Neural progenitor cell (in vitro differentiated cells): ENCODE measurements at regions not wholly inside any gene's neighbourhood (a gene's known extent, or its start where the extent isn't known, plus 50 kb on each side); places are given as distances from the start of the nearest gene placed in this dataset.
A peak's percentile ranks its signal among the peaks of the same experiment; 100 is the strongest.

Source experiments
- DNase-seq: peaks from one replicate; pipeline ENCODE4 v3.0.0-alpha.2; 2016; ENCODE audit warnings: low spot score
- H2AFZ ChIP-seq: fragments of 200-600 bp; sonication (generic); replicated peaks from 2 replicates; pipeline ENCODE4 v1.6.1; 2016; ENCODE audit warnings: antibody characterized with exemption
- H3F3A ChIP-seq: fragments of 200-600 bp; sonication (generic); 2 replicates; pipeline ENCODE4 v1.6.1; 2016; ENCODE audit warnings: antibody characterized with exemption, low read depth
- H3K27ac ChIP-seq: fragments of 200-600 bp; sonication (generic); 2 replicates; pipeline ENCODE4 v1.5.1; 2016; ENCODE audit warnings: mild to moderate bottlenecking
- H3K27me3 ChIP-seq: fragments of 200-600 bp; sonication (generic); 2 replicates; pipeline ENCODE4 v1.6.1; 2016; ENCODE audit warnings: mild to moderate bottlenecking, moderate library complexity
- H3K36me3 ChIP-seq: fragments of 200-600 bp; sonication (generic); 2 replicates; pipeline ENCODE4 v1.5.1; 2016
- H3K4me1 ChIP-seq: fragments of 200-600 bp; sonication (generic); 2 replicates; pipeline ENCODE4 v1.6.1; 2016; ENCODE audit warnings: mixed run types
- H3K4me2 ChIP-seq: fragments of 200-600 bp; sonication (generic); 2 replicates; pipeline ENCODE4 v1.6.1; 2016
- H3K4me3 ChIP-seq: fragments of 200-600 bp; sonication (generic); 2 replicates; pipeline ENCODE4 v1.5.1; 2016
- H3K79me2 ChIP-seq: fragments of 200-600 bp; sonication (generic); 2 replicates; pipeline ENCODE4 v1.6.1; 2016; ENCODE audit warnings: low read depth
- H3K9ac ChIP-seq: fragments of 200-600 bp; sonication (generic); 2 replicates; pipeline ENCODE4 v1.6.1; 2016
- H3K9me3 ChIP-seq: fragments of 200-600 bp; sonication (generic); 2 replicates; pipeline ENCODE4 v1.5.1; 2016; ENCODE audit warnings: low read depth
- H4K20me1 ChIP-seq: fragments of 200-600 bp; sonication (generic); 2 replicates; pipeline ENCODE4 v1.6.1; 2016; ENCODE audit warnings: low read depth
- H3K27ac Mint-ChIP-seq: 3 replicates; pipeline ENCODE4 v1.8.0; 2021; ENCODE audit warnings: mixed read lengths
- H3K27me3 Mint-ChIP-seq: 2 replicates; pipeline ENCODE4 v1.8.0; 2022; ENCODE audit warnings: low read depth, mild to moderate bottlenecking, inconsistent platforms, moderate library complexity, mixed read lengths; ENCODE audit not compliant: insufficient read depth
- H3K36me3 Mint-ChIP-seq: 3 replicates; pipeline ENCODE4 v1.8.0; 2021; ENCODE audit warnings: mixed read lengths
- H3K4me1 Mint-ChIP-seq: 3 replicates; pipeline ENCODE4 v1.8.0; 2021; ENCODE audit warnings: mixed read lengths
- H3K4me3 Mint-ChIP-seq: 3 replicates; pipeline ENCODE4 v1.8.0; 2021; ENCODE audit warnings: mild to moderate bottlenecking, moderate library complexity, mixed read lengths
- H3K9me3 Mint-ChIP-seq: 3 replicates; pipeline ENCODE4 v1.8.0; 2020; ENCODE audit warnings: mixed read lengths
- CTCF ChIP-seq: fragments of 200-600 bp; sonication (generic); IDR thresholded peaks from 2 replicates; pipeline ENCODE4 v1.5.1; 2017; ENCODE audit warnings: antibody characterized with exemption, mild to moderate bottlenecking
- EZH2 ChIP-seq: fragments of 200-600 bp; sonication (generic); IDR thresholded peaks from 2 replicates; pipeline ENCODE4 v1.6.1; 2017; ENCODE audit warnings: antibody characterized with exemption, mild to moderate bottlenecking, moderate library complexity
- EZH2phosphoT487 ChIP-seq: fragments of 200-600 bp; sonication (generic); IDR thresholded peaks from 2 replicates; pipeline ENCODE4 v1.6.1; 2017; ENCODE audit warnings: antibody characterized with exemption

- Histone ChIP-seq H3K79me2 (no peaks in the 10 kb centered on the region), H3K27me3 (no peaks in the 10 kb centered on the region), H3K27ac (no peak overlapping the region), H3F3A (no peaks in the 10 kb centered on the region), H3K4me2 (no peak overlapping the region), H3K9ac (no peak overlapping the region), H3K9me3 (peaks cover 4% of the 10 kb centered on the region), H2AFZ (peak overlapping the region; percentile 76), H4K20me1 (no peaks in the 10 kb centered on the region), H3K4me1 (no peaks in the 10 kb centered on the region), H3K36me3 (no peaks in the 10 kb centered on the region), H3K4me3 (no peak overlapping the region)
- no peak overlapping the region for H3K4me3 Mint-ChIP-seq
- H3K27me3 Mint-ChIP-seq, result peaks cover 6% of the 10 kb centered on the region
- H3K27ac Mint-ChIP-seq, result no peak overlapping the region
- no peak for TF ChIP-seq EZH2phosphoT487
- TF ChIP-seq CTCF, result no peak
- TF ChIP-seq EZH2, result no peak
- H3K36me3 Mint-ChIP-seq, result no peaks in the 10 kb centered on the region
- peaks cover 15% of the 10 kb centered on the region for H3K9me3 Mint-ChIP-seq
- peaks cover 10% of the 10 kb centered on the region for H3K4me1 Mint-ChIP-seq
- DNase-seq, result no peak
Observed at GRCh38 chr13:29964181-29964845, 113.9 kb upstream of the UBL3 start.

DNA sequence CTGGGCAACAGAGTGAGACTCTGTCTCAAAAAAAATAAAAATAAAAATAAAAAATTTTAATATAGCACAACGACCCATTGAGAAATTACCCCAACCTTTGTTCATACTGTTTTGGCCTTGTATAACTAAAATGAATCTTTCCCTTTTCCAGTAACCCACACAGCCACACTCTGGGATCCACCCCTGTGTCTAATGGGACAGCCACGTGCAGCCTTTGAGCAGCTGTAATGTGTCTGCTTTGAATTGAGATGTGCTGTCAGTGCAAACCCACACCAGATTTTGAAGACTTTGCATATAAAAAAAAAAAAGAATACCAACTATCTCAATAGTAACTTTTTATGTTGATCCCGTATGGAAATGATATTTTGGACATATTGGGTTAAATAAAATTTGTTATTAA, 112.7 kb upstream of the UBL3 start:
- Histone ChIP-seq H3K9me3 (peaks cover 4% of the 10 kb centered on the region), H4K20me1 (no peaks in the 10 kb centered on the region), H3K4me3 (no peak overlapping the region), H3K79me2 (no peaks in the 10 kb centered on the region), H3K27ac (no peak overlapping the region), H3K27me3 (no peaks in the 10 kb centered on the region), H3K36me3 (no peaks in the 10 kb centered on the region), H3K4me1 (no peaks in the 10 kb centered on the region), H3K4me2 (no peak overlapping the region), H3K9ac (no peak overlapping the region), H3F3A (no peaks in the 10 kb centered on the region), H2AFZ (no peak overlapping the region)
- Mint-ChIP-seq H3K9me3 (peaks cover 10% of the 10 kb centered on the region), H3K36me3 (no peaks in the 10 kb centered on the region), H3K27ac (no peak overlapping the region), H3K4me1 (peaks cover 16% of the 10 kb centered on the region), H3K4me3 (no peak overlapping the region), H3K27me3 (peaks cover 8% of the 10 kb centered on the region)
- TF ChIP-seq EZH2, result no peak
- no peak for DNase-seq

DNA sequence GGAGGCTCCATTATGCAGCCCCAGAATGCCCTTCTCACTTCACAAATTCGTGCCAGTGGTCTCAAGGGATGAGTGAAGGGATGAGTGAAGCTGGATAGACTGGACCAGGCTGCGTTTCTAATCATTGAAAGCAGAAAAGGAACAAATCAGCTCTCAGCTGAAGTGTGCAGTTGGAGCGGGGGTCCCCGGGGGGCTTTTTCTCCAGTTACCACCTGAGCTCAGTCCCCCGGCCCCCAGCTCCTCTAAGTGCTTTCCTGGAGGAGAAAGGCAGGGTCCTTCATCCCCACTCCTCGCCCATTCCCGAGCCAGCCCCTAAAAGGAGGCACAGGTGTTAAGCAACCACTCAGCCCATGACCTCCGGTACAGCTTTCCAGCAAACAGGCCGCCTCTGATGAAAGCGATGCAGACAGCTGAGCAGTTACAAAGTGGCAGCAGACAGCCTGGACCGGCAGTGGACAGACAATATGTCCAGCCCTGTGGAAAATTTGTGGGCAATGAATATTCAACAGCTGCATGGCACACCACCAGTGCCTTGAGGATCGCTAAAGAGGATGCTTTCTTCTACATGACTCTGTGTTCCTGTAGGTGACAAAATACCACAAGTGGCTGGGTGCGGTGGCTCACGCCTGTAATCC, 110.7 kb upstream of the UBL3 start:
- Mint-ChIP-seq H3K36me3 (no peaks in the 10 kb centered on the region), H3K9me3 (peaks cover 4% of the 10 kb centered on the region), H3K27me3 (peaks cover 8% of the 10 kb centered on the region), H3K4me1 (peaks cover 32% of the 10 kb centered on the region), H3K27ac (no peak overlapping the region), H3K4me3 (no peak overlapping the region)
- Histone ChIP-seq H3K4me1 (peaks cover 15% of the 10 kb centered on the region), H3K4me3 (no peak overlapping the region), H3K27ac (no peak overlapping the region), H3K9ac (no peak overlapping the region), H3K9me3 (no peaks in the 10 kb centered on the region), H3K4me2 (no peak overlapping the region), H3K79me2 (no peaks in the 10 kb centered on the region), H4K20me1 (no peaks in the 10 kb centered on the region), H2AFZ (no peak overlapping the region), H3K27me3 (no peaks in the 10 kb centered on the region), H3F3A (no peaks in the 10 kb centered on the region), H3K36me3 (no peaks in the 10 kb centered on the region)
- TF ChIP-seq EZH2phosphoT487 (no peak), CTCF (no peak), EZH2 (no peak)
- DNase-seq, result no peak

DNA sequence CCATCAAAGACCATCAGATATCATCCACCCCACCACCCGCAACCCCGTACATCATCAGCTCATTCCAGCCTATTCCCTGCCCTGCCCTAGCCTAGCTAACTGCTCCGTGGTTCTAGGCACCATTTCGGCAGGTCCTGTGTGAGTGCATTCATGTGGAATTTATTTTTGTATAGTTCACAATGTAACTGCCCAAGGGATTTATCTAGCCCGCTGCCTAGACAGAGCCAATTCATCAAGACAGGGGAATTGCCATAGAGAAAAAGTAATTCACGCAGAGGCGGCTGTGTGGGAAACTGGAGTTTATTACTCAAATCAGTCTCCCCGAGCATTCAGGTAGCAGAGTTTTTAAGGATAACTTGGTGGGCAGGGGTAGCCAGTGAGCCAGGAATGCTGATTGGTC, 109.2 kb upstream of the UBL3 start:
- Histone ChIP-seq H3K27me3 (no peaks in the 10 kb centered on the region), H2AFZ (no peak overlapping the region), H3K79me2 (no peaks in the 10 kb centered on the region), H3K4me3 (no peak overlapping the region), H3K27ac (no peak overlapping the region), H3K4me1 (peaks cover 15% of the 10 kb centered on the region), H3K9me3 (no peaks in the 10 kb centered on the region), H3F3A (no peaks in the 10 kb centered on the region), H4K20me1 (no peaks in the 10 kb centered on the region), H3K9ac (no peak overlapping the region), H3K4me2 (no peak overlapping the region), H3K36me3 (no peaks in the 10 kb centered on the region)
- peaks cover 8% of the 10 kb centered on the region for H3K27me3 Mint-ChIP-seq
- no peak overlapping the region for H3K27ac Mint-ChIP-seq
- peak; percentile 43 for DNase-seq
- H3K9me3 Mint-ChIP-seq, result peaks cover 2% of the 10 kb centered on the region
- H3K4me3 Mint-ChIP-seq, result no peak overlapping the region
- no peaks in the 10 kb centered on the region for H3K36me3 Mint-ChIP-seq
- TF ChIP-seq CTCF, result no peak
- TF ChIP-seq EZH2phosphoT487, result no peak
- no peak for TF ChIP-seq EZH2
- peaks cover 32% of the 10 kb centered on the region for H3K4me1 Mint-ChIP-seq
